ENCODE measurements at regions not wholly inside any gene's neighbourhood (a gene's known extent, or its start where the extent isn't known, plus 50 kb on each side); places are given as distances from the start of the nearest gene placed in this dataset.
"Not testable (repeated sequence)": the region's sequence is repeated elsewhere in the genome, so short reads cannot be mapped to it uniquely, and the experiment has no call there.

DNA sequence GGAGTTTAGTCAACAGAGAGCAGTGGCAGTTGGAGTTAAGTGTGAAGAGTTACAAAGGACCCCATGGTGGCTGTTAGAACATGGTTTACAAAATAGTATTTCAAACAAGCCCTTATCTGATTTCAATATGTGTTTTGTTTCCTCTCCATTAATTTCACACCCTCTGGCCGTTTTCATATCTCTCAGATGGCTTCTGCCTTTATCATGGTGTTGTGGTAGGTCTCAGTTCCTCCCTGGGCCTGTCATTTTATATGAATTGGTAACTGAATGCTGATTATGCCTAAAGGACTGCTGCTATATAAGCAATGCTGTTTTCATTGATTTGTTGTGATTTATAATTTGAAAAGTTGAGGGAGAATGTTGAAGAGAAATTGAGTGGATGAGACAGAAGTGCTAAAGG is 686.7 kb downstream of the NYAP2 start:
- CTCF ChIA-PET: no interaction called here
- H3K4me3 Mint-ChIP-seq (ENCODE audit: low read depth, unreplicated experiment): no peak overlapping the region
- intact Hi-C loops (cut with micrococcal nuclease; ENCODE audit: unreplicated experiment): no loop called here
- TF ChIP-seq, protein P1, sequence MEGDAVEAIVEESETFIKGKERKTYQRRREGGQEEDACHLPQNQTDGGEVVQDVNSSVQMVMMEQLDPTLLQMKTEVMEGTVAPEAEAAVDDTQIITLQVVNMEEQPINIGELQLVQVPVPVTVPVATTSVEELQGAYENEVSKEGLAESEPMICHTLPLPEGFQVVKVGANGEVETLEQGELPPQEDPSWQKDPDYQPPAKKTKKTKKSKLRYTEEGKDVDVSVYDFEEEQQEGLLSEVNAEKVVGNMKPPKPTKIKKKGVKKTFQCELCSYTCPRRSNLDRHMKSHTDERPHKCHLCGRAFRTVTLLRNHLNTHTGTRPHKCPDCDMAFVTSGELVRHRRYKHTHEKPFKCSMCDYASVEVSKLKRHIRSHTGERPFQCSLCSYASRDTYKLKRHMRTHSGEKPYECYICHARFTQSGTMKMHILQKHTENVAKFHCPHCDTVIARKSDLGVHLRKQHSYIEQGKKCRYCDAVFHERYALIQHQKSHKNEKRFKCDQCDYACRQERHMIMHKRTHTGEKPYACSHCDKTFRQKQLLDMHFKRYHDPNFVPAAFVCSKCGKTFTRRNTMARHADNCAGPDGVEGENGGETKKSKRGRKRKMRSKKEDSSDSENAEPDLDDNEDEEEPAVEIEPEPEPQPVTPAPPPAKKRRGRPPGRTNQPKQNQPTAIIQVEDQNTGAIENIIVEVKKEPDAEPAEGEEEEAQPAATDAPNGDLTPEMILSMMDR (IDR thresholded peaks at IDR 0.05; ENCODE audit: unreplicated experiment): no peak
- no peak overlapping the region for H3K27ac Mint-ChIP-seq (ENCODE audit: unreplicated experiment)
- peaks cover 5% of the 10 kb centered on the region for H3K9me3 Mint-ChIP-seq (ENCODE audit: low read depth, unreplicated experiment)
- no peaks in the 10 kb centered on the region for H3K36me3 Mint-ChIP-seq (ENCODE audit: insufficient read depth, unreplicated experiment)
- no peaks in the 10 kb centered on the region for H3K4me1 Mint-ChIP-seq (ENCODE audit: low read depth, unreplicated experiment)
- H3K27me3 Mint-ChIP-seq (ENCODE audit: unreplicated experiment): no peaks in the 10 kb centered on the region
- DNase-seq: no peak
- BruUV-seq (replicated peaks): no TSS peak

DNA sequence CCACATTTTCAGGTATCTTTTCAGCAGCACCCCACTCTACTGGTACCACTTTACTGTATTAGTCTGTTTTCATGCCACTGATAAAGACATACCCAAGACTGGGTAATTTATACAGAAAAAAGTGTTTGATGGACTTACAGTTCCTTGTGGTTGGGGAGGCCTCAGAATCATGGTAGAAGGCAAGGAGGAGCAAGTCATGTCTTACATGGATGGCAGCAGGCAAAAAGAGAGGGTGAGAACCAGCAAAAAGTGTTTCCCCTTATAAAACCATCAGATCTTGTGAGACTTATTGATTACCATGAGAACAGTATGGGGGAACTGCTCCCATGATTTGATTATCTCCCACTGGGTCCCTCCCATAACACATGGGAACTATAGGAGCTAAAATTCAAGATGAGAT is 685.9 kb downstream of the NYAP2 start:
- not testable (repeated sequence) for H3K4me1 Mint-ChIP-seq (ENCODE audit: low read depth, unreplicated experiment); BruUV-seq (replicated peaks); H3K27me3 Mint-ChIP-seq (ENCODE audit: unreplicated experiment)

DNA sequence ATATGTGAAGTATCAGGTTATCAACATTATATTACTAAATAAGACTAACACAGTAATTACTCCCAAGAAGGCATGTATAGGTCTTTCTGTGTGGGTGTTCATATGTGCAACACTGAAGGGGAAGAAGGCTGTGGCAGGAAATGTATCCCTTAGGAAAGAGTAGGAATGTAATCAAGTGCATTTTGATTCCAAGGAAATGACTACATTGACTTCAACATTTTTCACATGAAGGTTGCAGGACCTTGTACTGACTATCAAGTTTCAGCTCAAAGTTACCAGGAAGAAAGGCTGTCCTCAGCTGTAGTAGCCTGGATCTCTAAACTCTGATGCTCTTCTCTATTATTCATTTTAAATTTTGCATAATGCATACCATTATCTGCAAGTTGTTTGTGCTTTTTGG is 680.8 kb downstream of the NYAP2 start:
- CTCF ChIA-PET: no interaction called here
- intact Hi-C loops (cut with micrococcal nuclease; ENCODE audit: unreplicated experiment): no loop called here
- Mint-ChIP-seq H3K4me1 (ENCODE audit: low read depth, unreplicated experiment) (no peaks in the 10 kb centered on the region), H3K27ac (ENCODE audit: unreplicated experiment) (no peak overlapping the region), H3K27me3 (ENCODE audit: unreplicated experiment) (no peaks in the 10 kb centered on the region), H3K4me3 (ENCODE audit: low read depth, unreplicated experiment) (no peak overlapping the region), H3K9me3 (ENCODE audit: low read depth, unreplicated experiment) (peaks cover 2% of the 10 kb centered on the region), H3K36me3 (ENCODE audit: insufficient read depth, unreplicated experiment) (no peaks in the 10 kb centered on the region)
- DNase-seq: no peak
- TF ChIP-seq, protein P1 (IDR thresholded peaks at IDR 0.05; ENCODE audit: unreplicated experiment): no peak
- no TSS peak for BruUV-seq (replicated peaks)

More for the DNA sequence above, 685.9 kb downstream of the NYAP2 start:
- H3K9me3 Mint-ChIP-seq (ENCODE audit: low read depth, unreplicated experiment); H3K4me3 Mint-ChIP-seq (ENCODE audit: low read depth, unreplicated experiment); intact Hi-C loops (cut with micrococcal nuclease; ENCODE audit: unreplicated experiment); H3K27ac Mint-ChIP-seq (ENCODE audit: unreplicated experiment); CTCF ChIA-PET; H3K36me3 Mint-ChIP-seq (ENCODE audit: insufficient read depth, unreplicated experiment); DNase-seq: not testable (repeated sequence)

DNA sequence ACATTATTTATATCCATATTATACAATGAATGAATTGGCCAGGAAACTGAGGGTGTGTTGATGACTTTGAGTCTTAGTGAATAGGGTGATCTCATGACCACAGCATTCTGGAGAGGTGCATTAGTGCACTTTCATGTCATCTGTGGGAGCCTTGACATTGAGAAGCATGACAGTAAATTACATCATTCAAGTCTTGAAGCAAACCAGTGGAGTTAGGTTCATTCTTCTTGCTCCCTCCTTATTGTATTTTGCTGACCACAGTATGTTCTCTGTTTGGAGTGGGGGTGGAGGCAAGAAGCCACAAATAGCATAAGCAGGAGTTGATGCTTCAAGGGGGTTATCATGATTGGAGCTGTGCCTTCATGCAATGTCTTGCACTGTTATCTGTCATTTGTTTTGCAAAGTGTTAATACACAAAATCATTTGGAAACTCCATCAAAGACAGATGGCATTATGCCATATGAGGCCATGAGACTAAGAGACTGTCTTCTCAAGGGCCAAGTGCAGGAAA is 680.2 kb downstream of the NYAP2 start:
- Mint-ChIP-seq H3K9me3 (ENCODE audit: low read depth, unreplicated experiment) (peaks cover 2% of the 10 kb centered on the region), H3K27ac (ENCODE audit: unreplicated experiment) (no peak overlapping the region), H3K4me1 (ENCODE audit: low read depth, unreplicated experiment) (no peaks in the 10 kb centered on the region), H3K36me3 (ENCODE audit: insufficient read depth, unreplicated experiment) (no peaks in the 10 kb centered on the region), H3K27me3 (ENCODE audit: unreplicated experiment) (no peaks in the 10 kb centered on the region), H3K4me3 (ENCODE audit: low read depth, unreplicated experiment) (no peak overlapping the region)
- TF ChIP-seq, protein P1 (IDR thresholded peaks at IDR 0.05; ENCODE audit: unreplicated experiment): no peak
- CTCF ChIA-PET: no interaction called here
- DNase-seq: no peak
- BruUV-seq (replicated peaks): no TSS peak
- intact Hi-C loops (cut with micrococcal nuclease; ENCODE audit: unreplicated experiment): no loop called here

DNA sequence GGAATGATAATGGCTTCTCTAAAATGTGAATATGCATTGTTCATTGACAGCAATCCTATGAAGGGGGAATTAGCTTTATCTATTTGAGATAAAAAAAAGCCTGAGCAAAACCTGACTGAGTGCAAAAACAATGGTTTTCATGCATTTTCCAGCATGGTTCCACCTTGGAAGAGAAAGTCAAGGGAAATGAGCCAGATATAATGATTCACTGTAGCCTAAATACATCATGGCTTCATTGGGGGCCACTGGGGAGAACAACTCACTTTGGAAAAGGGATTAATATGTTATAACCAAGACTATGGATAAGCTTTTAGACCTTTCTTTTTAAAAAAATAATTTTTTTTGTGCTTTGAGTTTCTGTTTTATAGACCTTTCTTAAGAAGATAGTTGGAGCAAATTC is 679.7 kb downstream of the NYAP2 start:
- TF ChIP-seq, protein P1 (IDR thresholded peaks at IDR 0.05; ENCODE audit: unreplicated experiment): no peak
- Mint-ChIP-seq H3K27me3 (ENCODE audit: unreplicated experiment) (no peaks in the 10 kb centered on the region), H3K4me3 (ENCODE audit: low read depth, unreplicated experiment) (no peak overlapping the region), H3K27ac (ENCODE audit: unreplicated experiment) (no peak overlapping the region), H3K9me3 (ENCODE audit: low read depth, unreplicated experiment) (peaks cover 2% of the 10 kb centered on the region), H3K36me3 (ENCODE audit: insufficient read depth, unreplicated experiment) (no peaks in the 10 kb centered on the region), H3K4me1 (ENCODE audit: low read depth, unreplicated experiment) (no peaks in the 10 kb centered on the region)
- CTCF ChIA-PET: no interaction called here
- BruUV-seq (replicated peaks): no TSS peak
- DNase-seq: no peak
- intact Hi-C loops (cut with micrococcal nuclease; ENCODE audit: unreplicated experiment): no loop called here

Measured in Calu3 (cell line).